ENCODE measurements at regions not wholly inside any gene's neighbourhood (a gene's known extent, or its start where the extent isn't known, plus 50 kb on each side); places are given as distances from the start of the nearest gene placed in this dataset.

DNA sequence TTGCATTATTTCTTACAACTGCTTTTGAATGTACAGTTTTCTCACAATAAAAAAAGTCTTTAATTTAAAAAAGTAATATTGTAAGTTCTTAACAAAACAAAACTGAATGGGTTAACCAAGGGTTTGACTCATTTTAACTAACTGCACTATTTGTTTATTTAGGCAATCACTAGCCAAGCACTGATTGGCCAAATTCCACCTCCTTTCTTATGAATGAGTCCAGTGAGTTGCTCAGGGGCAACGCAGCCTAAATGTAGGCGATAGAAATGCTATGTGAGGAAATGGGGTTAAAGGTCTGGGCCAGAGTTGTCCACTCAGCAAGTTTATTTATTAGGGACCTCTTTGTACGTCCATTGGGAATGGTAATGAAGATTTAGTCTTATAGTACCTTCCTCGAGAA is 89.6 kb upstream of the MAF start:
- H3K27me3 ChIP-seq (replicated peaks in 1 of 4; ENCODE audit: control extremely low read depth in 1 of 4, control insufficient read depth in 3 of 4, insufficient read depth in 4 of 4, low read length in 3 of 4), result no peaks in the 10 kb centered on the region
- H3K27ac ChIP-seq (ENCODE audit: low read length in 2 of 2), result no peak overlapping the region
- ATAC-seq (ENCODE audit: low read depth) (no peak), DNase-seq (no peak)
- Mint-ChIP-seq H3K4me3 (no peak overlapping the region), H3K27ac (no peak overlapping the region), H3K4me1 (no peaks in the 10 kb centered on the region), H3K27me3 (peaks cover 5% of the 10 kb centered on the region), H3K9me3 (ENCODE audit: insufficient read depth) (peaks cover 3% of the 10 kb centered on the region)
- no peaks in the 10 kb centered on the region for H3K79me2 ChIP-seq (ENCODE audit: control insufficient read depth, insufficient read depth, low read length)
- no peaks in the 10 kb centered on the region for H4K20me1 ChIP-seq (ENCODE audit: control insufficient read depth, insufficient read depth, low read length, poor library complexity, severe bottlenecking)
- no peaks in the 10 kb centered on the region for H3K36me3 ChIP-seq (replicated peaks in 1 of 2; ENCODE audit: control extremely low read depth in 1 of 2, control insufficient read depth in 1 of 2, extremely low read depth in 1 of 2, insufficient read depth in 2 of 2, low read length in 1 of 2)
- no peak overlapping the region for H3K9ac ChIP-seq (ENCODE audit: low read length)
- H3K4me2 ChIP-seq (replicated peaks; ENCODE audit: low read depth, low read length, poor library complexity, severe bottlenecking), result no peak overlapping the region
- WGBS (ENCODE audit: insufficient coverage), result no CpG with 5 or more reads among the region's 4 CpGs
- no peak overlapping the region for H2AFZ ChIP-seq (ENCODE audit: insufficient read depth, low read depth, low read length, poor library complexity, severe bottlenecking)
- CTCF ChIA-PET, result no interaction called here
- POLR2A ChIA-PET, result no interaction called here
- no peak overlapping the region for H3K4me3 ChIP-seq (ENCODE audit: control extremely low read depth in 1 of 5, extremely low read depth in 1 of 5, insufficient read depth in 1 of 5, low read depth in 2 of 5, low read length in 4 of 5)
- H3K4me1 ChIP-seq (ENCODE audit: control insufficient read depth in 2 of 2, insufficient read depth in 2 of 2, low read length in 2 of 2), result no peaks in the 10 kb centered on the region
- peaks cover 0 to 5% (median 3%) of the 10 kb centered on the region in 3 donors for H3K9me3 ChIP-seq (ENCODE audit: control extremely low read depth in 1 of 3, control insufficient read depth in 2 of 3, insufficient read depth in 1 of 3, low read length in 2 of 3)
- TF ChIP-seq, protein P1, sequence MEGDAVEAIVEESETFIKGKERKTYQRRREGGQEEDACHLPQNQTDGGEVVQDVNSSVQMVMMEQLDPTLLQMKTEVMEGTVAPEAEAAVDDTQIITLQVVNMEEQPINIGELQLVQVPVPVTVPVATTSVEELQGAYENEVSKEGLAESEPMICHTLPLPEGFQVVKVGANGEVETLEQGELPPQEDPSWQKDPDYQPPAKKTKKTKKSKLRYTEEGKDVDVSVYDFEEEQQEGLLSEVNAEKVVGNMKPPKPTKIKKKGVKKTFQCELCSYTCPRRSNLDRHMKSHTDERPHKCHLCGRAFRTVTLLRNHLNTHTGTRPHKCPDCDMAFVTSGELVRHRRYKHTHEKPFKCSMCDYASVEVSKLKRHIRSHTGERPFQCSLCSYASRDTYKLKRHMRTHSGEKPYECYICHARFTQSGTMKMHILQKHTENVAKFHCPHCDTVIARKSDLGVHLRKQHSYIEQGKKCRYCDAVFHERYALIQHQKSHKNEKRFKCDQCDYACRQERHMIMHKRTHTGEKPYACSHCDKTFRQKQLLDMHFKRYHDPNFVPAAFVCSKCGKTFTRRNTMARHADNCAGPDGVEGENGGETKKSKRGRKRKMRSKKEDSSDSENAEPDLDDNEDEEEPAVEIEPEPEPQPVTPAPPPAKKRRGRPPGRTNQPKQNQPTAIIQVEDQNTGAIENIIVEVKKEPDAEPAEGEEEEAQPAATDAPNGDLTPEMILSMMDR (IDR thresholded peaks at IDR 0.05), result no peak
- no peak for TF ChIP-seq EZH2 (IDR thresholded peaks at IDR 0.05; ENCODE audit: borderline replicate concordance, insufficient read depth, low read depth, low read length, poor library complexity, severe bottlenecking)
- intact Hi-C loops (cut with micrococcal nuclease), result no loop called here

DNA sequence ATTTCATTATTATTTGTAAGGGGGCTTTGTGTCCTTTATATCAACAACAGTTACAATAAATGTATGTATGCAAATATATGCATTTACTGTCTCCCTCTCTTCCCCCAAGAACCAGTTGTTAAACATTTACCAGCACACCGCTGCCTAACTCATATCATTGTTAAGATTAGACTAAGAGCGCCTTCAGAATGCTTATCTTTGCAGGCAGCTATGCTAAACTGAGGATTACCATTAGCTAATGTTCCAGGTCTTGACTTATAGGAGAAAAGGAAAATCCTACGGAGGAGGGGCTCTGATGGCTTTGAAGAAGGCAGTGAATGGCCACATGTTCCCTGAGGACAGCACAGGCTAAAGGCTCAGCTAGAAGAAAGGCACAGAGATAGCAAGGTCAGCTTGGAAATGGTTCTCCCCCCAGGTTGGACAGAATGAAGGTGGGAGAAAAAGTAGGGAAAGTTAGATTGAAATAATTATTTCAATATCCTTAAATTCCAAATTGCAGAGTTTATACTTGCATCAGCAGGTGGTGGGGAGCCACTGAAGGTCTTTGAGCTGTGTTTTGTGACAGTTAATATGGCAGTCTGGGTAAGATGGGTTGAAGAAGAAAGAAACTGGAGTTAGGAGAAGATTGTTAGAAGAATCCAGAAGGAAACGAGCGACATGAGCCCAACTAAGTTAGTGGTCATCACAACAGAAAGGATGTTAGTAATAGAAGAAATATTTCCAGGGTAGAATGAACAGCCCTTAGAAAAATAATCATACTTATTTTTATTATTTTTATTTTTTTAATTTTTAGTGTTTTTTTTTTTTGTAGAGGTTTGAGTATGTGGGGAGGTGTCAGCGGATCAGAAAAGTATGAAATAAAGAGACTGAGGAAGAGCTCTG is 87.0 kb upstream of the MAF start:
- POLR2A ChIA-PET, result no interaction called here
- H3K4me1 Mint-ChIP-seq, result no peaks in the 10 kb centered on the region
- H3K9me3 Mint-ChIP-seq (ENCODE audit: insufficient read depth), result no peaks in the 10 kb centered on the region
- Histone ChIP-seq H3K4me3 (ENCODE audit: control extremely low read depth in 1 of 5, extremely low read depth in 1 of 5, insufficient read depth in 1 of 5, low read depth in 2 of 5, low read length in 4 of 5) (no peak overlapping the region), H3K79me2 (ENCODE audit: control insufficient read depth, insufficient read depth, low read length) (no peaks in the 10 kb centered on the region), H3K27ac (ENCODE audit: low read length in 2 of 2) (no peak overlapping the region), H3K4me1 (ENCODE audit: control insufficient read depth in 2 of 2, insufficient read depth in 2 of 2, low read length in 2 of 2) (no peaks in the 10 kb centered on the region), H3K4me2 (replicated peaks; ENCODE audit: low read depth, low read length, poor library complexity, severe bottlenecking) (no peak overlapping the region), H3K9me3 (ENCODE audit: control extremely low read depth in 1 of 3, control insufficient read depth in 2 of 3, insufficient read depth in 1 of 3, low read length in 2 of 3) (no peaks in the 10 kb centered on the region), H2AFZ (ENCODE audit: insufficient read depth, low read depth, low read length, poor library complexity, severe bottlenecking) (no peak overlapping the region), H4K20me1 (ENCODE audit: control insufficient read depth, insufficient read depth, low read length, poor library complexity, severe bottlenecking) (no peaks in the 10 kb centered on the region), H3K36me3 (replicated peaks in 1 of 2; ENCODE audit: control extremely low read depth in 1 of 2, control insufficient read depth in 1 of 2, extremely low read depth in 1 of 2, insufficient read depth in 2 of 2, low read length in 1 of 2) (no peaks in the 10 kb centered on the region), H3K9ac (ENCODE audit: low read length) (no peak overlapping the region), H3K27me3 (replicated peaks in 1 of 4; ENCODE audit: control extremely low read depth in 1 of 4, control insufficient read depth in 3 of 4, insufficient read depth in 4 of 4, low read length in 3 of 4) (no peaks in the 10 kb centered on the region)
- CTCF ChIA-PET, result no interaction called here
- intact Hi-C loops (cut with micrococcal nuclease), result no loop called here
- H3K27me3 Mint-ChIP-seq, result peaks cover 5% of the 10 kb centered on the region
- ATAC-seq (ENCODE audit: low read depth) (no peak), DNase-seq (no peak)
- 95% methylated on average over 2 of the region's 6 CpGs for WGBS (ENCODE audit: insufficient coverage)
- TF ChIP-seq, protein P1 (IDR thresholded peaks at IDR 0.05), result no peak
- no peak overlapping the region for H3K4me3 Mint-ChIP-seq
- H3K27ac Mint-ChIP-seq, result no peak overlapping the region
